Retinal pigment epithelial cell (primary cell): ENCODE measurements at regions not wholly inside any gene's neighbourhood (a gene's known extent, or its start where the extent isn't known, plus 50 kb on each side); places are given as distances from the start of the nearest gene placed in this dataset.
A peak's percentile ranks its signal among the peaks of the same experiment; 100 is the strongest.

ENCODE experiments used
- DNase-seq: peaks from one replicate; pipeline ENCODE4 v3.0.0-alpha.2; 2010; ENCODE audit warnings: low read depth
- H3K4me3 ChIP-seq: 2 replicates; pipeline ENCODE4 v1.5.1; 2011; ENCODE audit warnings: mild to moderate bottlenecking, low read length, control low read depth, moderate library complexity
- TF ChIP-seq, protein P1 (sequence below): conservative IDR thresholded peaks from 2 replicates; pipeline ENCODE4 v1.5.1; 2011; ENCODE audit warnings: low read depth, low read length, control low read depth, inconsistent platforms

DNA sequence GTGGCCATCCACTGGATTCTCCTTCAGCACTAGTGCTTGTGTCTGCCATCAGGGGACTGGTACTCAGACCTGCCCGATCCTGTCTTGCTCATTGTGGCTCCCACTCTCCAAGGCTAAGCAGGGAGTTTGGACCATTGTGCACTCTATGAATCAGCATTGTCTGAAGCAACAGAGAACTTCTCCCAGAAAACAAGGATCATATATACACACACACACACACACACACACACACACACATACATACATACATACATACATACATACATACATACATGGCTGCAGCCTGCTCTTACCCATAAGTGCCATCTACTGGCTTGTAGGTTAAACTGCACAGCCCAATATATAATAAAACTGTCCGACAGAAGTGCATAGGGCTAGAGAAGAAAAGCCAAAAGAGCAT is 345.3 kb upstream of the LCORL start:
- peak; percentile 18 for DNase-seq
- TF ChIP-seq, protein P1, sequence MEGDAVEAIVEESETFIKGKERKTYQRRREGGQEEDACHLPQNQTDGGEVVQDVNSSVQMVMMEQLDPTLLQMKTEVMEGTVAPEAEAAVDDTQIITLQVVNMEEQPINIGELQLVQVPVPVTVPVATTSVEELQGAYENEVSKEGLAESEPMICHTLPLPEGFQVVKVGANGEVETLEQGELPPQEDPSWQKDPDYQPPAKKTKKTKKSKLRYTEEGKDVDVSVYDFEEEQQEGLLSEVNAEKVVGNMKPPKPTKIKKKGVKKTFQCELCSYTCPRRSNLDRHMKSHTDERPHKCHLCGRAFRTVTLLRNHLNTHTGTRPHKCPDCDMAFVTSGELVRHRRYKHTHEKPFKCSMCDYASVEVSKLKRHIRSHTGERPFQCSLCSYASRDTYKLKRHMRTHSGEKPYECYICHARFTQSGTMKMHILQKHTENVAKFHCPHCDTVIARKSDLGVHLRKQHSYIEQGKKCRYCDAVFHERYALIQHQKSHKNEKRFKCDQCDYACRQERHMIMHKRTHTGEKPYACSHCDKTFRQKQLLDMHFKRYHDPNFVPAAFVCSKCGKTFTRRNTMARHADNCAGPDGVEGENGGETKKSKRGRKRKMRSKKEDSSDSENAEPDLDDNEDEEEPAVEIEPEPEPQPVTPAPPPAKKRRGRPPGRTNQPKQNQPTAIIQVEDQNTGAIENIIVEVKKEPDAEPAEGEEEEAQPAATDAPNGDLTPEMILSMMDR = peak; percentile 70
- H3K4me3 ChIP-seq = no peak overlapping the region

DNA sequence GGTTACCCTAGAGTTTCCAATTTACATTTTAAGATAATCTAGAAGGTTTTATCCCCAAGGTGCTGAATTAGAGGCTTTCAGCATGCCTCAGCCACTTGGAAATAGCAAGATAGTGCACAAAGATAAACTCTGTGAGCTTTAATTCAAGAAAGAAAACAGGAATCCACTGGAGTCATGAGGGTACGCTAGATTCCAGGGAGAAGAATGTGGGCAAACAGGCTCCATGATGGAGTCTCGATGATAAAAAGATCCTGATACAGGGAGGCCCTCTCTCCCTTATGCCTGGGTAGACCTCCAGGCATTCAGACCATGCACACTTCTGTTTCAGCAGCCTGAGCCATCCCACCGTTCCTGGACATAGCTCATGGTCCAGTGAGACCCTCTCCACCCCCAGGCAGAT is 344.6 kb upstream of the LCORL start:
- no peak for DNase-seq
- H3K4me3 ChIP-seq = no peak overlapping the region
- TF ChIP-seq, protein P1 = no peak

DNA sequence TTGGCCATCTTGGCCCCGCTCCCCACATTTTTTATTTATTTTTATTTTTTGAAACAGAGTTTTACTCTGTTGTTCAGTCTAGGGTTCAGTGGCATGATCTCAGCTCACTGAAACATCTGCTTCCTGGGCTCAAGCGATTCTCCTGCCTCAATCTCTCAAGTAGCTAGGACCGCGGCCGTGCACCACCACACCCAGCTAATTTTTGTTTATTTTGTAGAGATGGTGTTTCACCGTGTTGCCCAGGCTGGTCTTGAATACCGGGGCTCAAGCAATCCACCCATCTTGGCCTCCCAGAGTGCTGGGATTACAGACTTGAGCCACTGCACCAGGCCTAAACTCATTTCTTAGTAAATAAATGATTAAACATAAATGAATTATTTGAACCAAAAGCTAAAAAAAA is 322.0 kb upstream of the LCORL start:
- TF ChIP-seq, protein P1 = no peak
- H3K4me3 ChIP-seq = no peak overlapping the region
- no peak for DNase-seq

DNA sequence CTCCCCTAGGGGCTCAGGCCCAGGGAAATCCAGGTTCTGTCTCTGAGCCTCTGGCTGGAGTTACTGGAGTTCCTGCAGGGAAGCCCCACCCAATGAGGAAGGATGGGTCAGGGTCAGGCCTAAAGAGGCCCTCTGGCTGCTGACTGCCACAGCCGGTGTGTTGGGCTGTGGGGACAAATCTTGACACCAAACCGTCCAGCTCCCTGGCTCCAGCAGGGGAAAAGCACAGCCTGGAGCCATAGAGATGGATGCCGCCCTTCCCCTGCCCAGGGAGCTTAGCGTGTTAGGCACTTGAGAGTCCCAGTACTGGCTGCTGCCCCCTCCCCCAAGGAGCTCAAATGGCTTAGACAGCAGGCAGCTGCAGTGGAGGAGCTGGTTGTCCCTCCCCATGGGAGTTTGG is 321.3 kb upstream of the LCORL start:
- DNase-seq = no peak
- TF ChIP-seq, protein P1 = no peak
- H3K4me3 ChIP-seq = no peak overlapping the region

DNA sequence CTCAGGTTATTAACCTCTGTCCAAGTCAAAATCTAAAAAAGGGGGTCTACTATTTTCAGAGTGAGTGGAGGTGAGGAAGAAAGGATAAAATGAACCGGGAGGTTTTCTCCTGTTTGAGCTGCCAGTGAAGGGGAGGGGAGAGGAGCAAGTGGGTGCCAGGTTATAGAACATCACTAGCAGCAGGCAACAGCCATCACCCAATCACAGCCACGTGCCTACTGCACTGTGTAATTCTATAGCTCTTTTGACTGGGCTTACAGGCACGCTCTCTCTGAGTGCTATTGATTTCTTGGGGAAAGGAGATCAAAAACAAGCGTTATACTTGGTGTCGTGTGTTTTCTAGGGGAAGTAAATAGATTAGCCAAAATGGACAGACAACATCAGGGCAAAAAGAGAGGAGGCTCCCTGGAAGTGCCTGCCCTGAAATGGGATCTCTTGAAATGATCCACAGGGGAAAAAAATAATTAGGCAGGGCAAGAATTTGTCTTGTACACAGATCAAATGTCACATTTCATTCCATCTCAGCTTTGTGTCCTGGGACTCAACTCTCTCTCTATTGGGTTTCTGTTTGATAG is 300.5 kb upstream of the LCORL start:
- no peak overlapping the region for H3K4me3 ChIP-seq
- TF ChIP-seq, protein P1 = no peak
- DNase-seq = no peak

DNA sequence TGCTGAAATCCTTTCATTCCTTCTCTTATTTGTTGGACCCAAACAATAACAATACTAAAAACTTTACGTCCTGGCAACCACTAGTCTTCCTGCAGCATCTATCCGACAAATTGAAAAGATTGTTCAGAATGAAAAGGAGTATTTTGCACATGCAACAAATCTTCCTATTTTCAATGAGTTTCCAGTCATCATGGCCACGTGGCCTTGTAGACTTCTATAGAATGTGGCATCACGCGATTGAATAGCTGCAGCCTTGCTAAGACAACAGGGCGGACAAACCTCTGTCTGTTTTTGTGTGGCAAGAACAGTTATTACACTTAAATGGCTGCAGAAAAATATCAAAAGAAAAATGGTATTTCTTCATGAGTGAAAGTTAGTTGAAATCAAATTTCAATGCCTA is 297.9 kb upstream of the LCORL start:
- TF ChIP-seq, protein P1 = no peak
- no peak for DNase-seq
- H3K4me3 ChIP-seq = peak overlapping the region; percentile 33

DNA sequence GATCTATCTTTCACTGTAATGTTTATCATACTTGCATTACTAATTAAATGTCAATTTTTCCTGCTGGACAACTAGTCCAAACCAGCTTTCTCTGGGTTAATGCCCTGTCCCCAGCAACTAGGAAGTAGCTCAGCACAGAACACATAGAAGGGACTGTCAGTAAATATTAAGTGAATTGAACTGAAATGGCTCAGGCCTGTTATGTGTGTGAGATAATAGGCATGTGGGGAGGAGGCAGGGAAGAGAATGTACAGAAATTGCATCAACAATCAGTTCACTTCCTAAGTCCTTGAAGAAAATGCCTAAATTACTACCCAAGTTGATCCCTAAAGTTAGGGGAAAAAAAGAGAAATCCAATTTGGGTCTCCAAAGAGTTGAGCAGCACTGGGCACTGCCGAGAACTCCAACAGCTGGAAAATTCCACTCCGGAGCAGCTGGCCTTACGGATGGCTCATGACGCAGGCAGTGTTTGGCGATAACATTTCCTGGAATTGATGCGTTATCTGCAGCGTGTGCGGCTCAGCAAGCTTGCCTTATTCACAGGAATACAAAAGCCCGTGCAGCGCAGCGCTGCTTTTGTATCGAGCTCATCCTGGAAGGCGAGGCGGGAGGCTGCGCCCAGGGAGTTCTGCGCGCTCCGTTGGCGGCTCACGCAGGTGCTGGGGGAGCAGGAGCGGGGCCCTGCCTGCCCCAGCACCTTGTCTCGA is 297.3 kb upstream of the LCORL start:
- TF ChIP-seq, protein P1 = no peak
- DNase-seq = peak; percentile 7
- peak overlapping the region; percentile 33 for H3K4me3 ChIP-seq
